Right lung (tissue), 2 donors: ENCODE measurements at regions not wholly inside any gene's neighbourhood (a gene's known extent, or its start where the extent isn't known, plus 50 kb on each side); places are given as distances from the start of the nearest gene placed in this dataset.
A peak's percentile ranks its signal among the peaks of the same experiment; 100 is the strongest.
"Not testable (repeated sequence)": the region's sequence is repeated elsewhere in the genome, so short reads cannot be mapped to it uniquely, and the experiment has no call there.

ENCODE experiments used
- DNase-seq, 2 donors: peaks; one replicate each; pipeline ENCODE4 v3.0.0-alpha.2; 2013

GRCh38 chr7:11221984-11222383 lies 248.3 kb downstream of the PHF14 start:
- no peak for DNase-seq

- no peak for DNase-seq
Measured at GRCh38 chr7:11224535-11224934, 250.9 kb downstream of the PHF14 start.

- peak; percentile 41 to 49 for DNase-seq
Measured at GRCh38 chr7:11228515-11228914, 254.8 kb downstream of the PHF14 start.

GRCh38 chr7:11231190-11231589 lies 257.5 kb downstream of the PHF14 start:
- DNase-seq: no peak

- no peak for DNase-seq
Measured at GRCh38 chr7:11232462-11232861, 258.8 kb downstream of the PHF14 start.

- DNase-seq: no peak
Measured at GRCh38 chr7:11233871-11234270, 260.2 kb downstream of the PHF14 start.

- no peak for DNase-seq
Measured at GRCh38 chr7:11235491-11235890, 261.8 kb downstream of the PHF14 start.

GRCh38 chr7:11236680-11237079 lies 263.0 kb downstream of the PHF14 start:
- DNase-seq: no peak

GRCh38 chr7:11237742-11238141 lies 264.1 kb downstream of the PHF14 start:
- no peak for DNase-seq

- no peak for DNase-seq
Measured at GRCh38 chr7:11239316-11239715, 265.6 kb downstream of the PHF14 start.

GRCh38 chr7:11243739-11244138 lies 270.1 kb downstream of the PHF14 start:
- DNase-seq: no peak

- no peak for DNase-seq
Measured at GRCh38 chr7:11244149-11244548, 270.5 kb downstream of the PHF14 start.

- no peak for DNase-seq
Measured at GRCh38 chr7:11247545-11247944, 273.9 kb downstream of the PHF14 start.

- DNase-seq: no peak
Measured at GRCh38 chr7:11251436-11251835, 277.8 kb downstream of the PHF14 start.

- DNase-seq: no peak
Measured at GRCh38 chr7:11252011-11252607, 278.4 kb downstream of the PHF14 start.

GRCh38 chr7:11252705-11253272 lies 279.1 kb downstream of the PHF14 start:
- DNase-seq: no peak

GRCh38 chr7:11256501-11256900 lies 282.8 kb downstream of the PHF14 start:
- DNase-seq: no peak

- DNase-seq: peak in 1 of 2 donors; percentile 15
Measured at GRCh38 chr7:11261470-11261869, 287.8 kb downstream of the PHF14 start.

GRCh38 chr7:11266101-11266500 lies 292.4 kb downstream of the PHF14 start:
- DNase-seq: no peak

- DNase-seq: no peak
Measured at GRCh38 chr7:11272352-11272751, 298.7 kb downstream of the PHF14 start.

GRCh38 chr7:11274074-11274473 lies 300.4 kb downstream of the PHF14 start:
- no peak for DNase-seq

- DNase-seq: no peak
Measured at GRCh38 chr7:11281953-11282352, 308.3 kb downstream of the PHF14 start.

- not testable (repeated sequence) for DNase-seq
Measured at GRCh38 chr7:11283584-11283983, 309.9 kb downstream of the PHF14 start.

- DNase-seq: no peak
Measured at GRCh38 chr7:11290863-11291262, 317.2 kb downstream of the PHF14 start.
